B cell (primary cell): ENCODE measurements at regions not wholly inside any gene's neighbourhood (a gene's known extent, or its start where the extent isn't known, plus 50 kb on each side); places are given as distances from the start of the nearest gene placed in this dataset.

ENCODE experiments used
- CTCF ChIP-seq: fragments of 200-600 bp; IDR thresholded peaks from one replicate; pipeline ENCODE4 v1.8.0; 2022; ENCODE audit warnings: antibody characterized with exemption, mild to moderate bottlenecking
- EZH2 ChIP-seq: IDR thresholded peaks from 2 replicates; pipeline ENCODE4 v1.6.1; 2012; ENCODE audit warnings: borderline replicate concordance, low read depth, mild to moderate bottlenecking, moderate library complexity, low read length; ENCODE audit not compliant: insufficient read depth, poor library complexity, severe bottlenecking

GRCh38 chr14:75226755-75227544 lies 50.5 kb upstream of the TMED10 start:
- TF ChIP-seq CTCF (no peak), EZH2 (no peak)
